ENCODE measurements at regions not wholly inside any gene's neighbourhood (a gene's known extent, or its start where the extent isn't known, plus 50 kb on each side); places are given as distances from the start of the nearest gene placed in this dataset.

- Histone ChIP-seq H3K9ac (ENCODE audit: low read depth in 1 of 2, low read length in 2 of 2) (no peak overlapping the region), H3K9me3 (ENCODE audit: control insufficient read depth in 1 of 2, low read length in 2 of 2) (peaks cover 0 to 4% of the 10 kb centered on the region in 2 donors), H3K36me3 (ENCODE audit: control insufficient read depth in 1 of 2, insufficient read depth in 2 of 2, low read length in 2 of 2) (no peaks in the 10 kb centered on the region), H3K27me3 (ENCODE audit: control insufficient read depth in 1 of 2, insufficient read depth in 2 of 2, low read length in 2 of 2) (no peaks in the 10 kb centered on the region), H3K4me1 (ENCODE audit: control insufficient read depth in 1 of 2, insufficient read depth in 2 of 2, low read length in 2 of 2) (no peaks in the 10 kb centered on the region), H3K27ac (ENCODE audit: low read depth, low read length) (no peak overlapping the region), H3K4me3 (ENCODE audit: low read depth in 1 of 2, low read length in 2 of 2) (no peak overlapping the region)
These were observed 247.8 kb upstream of the NCKAP5 start for GRCh38 chr2:133816037-133816436.

- no peaks in the 10 kb centered on the region for H3K27me3 ChIP-seq (ENCODE audit: control insufficient read depth in 1 of 2, insufficient read depth in 2 of 2, low read length in 2 of 2)
- H3K4me3 ChIP-seq (ENCODE audit: low read depth in 1 of 2, low read length in 2 of 2) = no peak overlapping the region
- no peak overlapping the region for H3K9ac ChIP-seq (ENCODE audit: low read depth in 1 of 2, low read length in 2 of 2)
- peaks cover 0 to 4% of the 10 kb centered on the region in 2 donors for H3K9me3 ChIP-seq (ENCODE audit: control insufficient read depth in 1 of 2, low read length in 2 of 2)
- H3K36me3 ChIP-seq (ENCODE audit: control insufficient read depth in 1 of 2, insufficient read depth in 2 of 2, low read length in 2 of 2) = no peaks in the 10 kb centered on the region
- no peak overlapping the region for H3K27ac ChIP-seq (ENCODE audit: low read depth, low read length)
- H3K4me1 ChIP-seq (ENCODE audit: control insufficient read depth in 1 of 2, insufficient read depth in 2 of 2, low read length in 2 of 2) = no peaks in the 10 kb centered on the region
These were observed 249.7 kb upstream of the NCKAP5 start for GRCh38 chr2:133817680-133818566.

DNA sequence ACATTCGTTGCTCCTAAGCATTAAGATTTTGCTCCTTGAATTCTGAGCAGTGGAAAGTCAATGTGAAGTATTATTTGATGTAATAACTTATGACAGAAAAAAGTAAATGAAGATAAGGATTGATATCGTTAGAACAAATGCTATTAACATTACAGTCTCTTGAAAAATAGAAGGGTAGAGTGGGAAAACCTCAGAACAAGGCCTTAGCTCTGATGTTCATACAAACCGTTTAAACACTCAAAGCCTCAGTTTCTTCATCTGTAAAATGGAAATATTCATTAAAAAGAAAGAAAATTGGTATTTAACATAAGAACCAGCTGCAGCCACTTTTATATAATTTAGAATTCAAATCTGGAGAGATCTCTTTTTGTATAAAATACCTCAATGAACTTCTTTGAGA, 250.4 kb upstream of the NCKAP5 start:
- Histone ChIP-seq H3K4me3 (ENCODE audit: low read depth in 1 of 2, low read length in 2 of 2) (no peak overlapping the region), H3K36me3 (ENCODE audit: control insufficient read depth in 1 of 2, insufficient read depth in 2 of 2, low read length in 2 of 2) (no peaks in the 10 kb centered on the region), H3K4me1 (ENCODE audit: control insufficient read depth in 1 of 2, insufficient read depth in 2 of 2, low read length in 2 of 2) (no peaks in the 10 kb centered on the region), H3K9ac (ENCODE audit: low read depth in 1 of 2, low read length in 2 of 2) (no peak overlapping the region), H3K27me3 (ENCODE audit: control insufficient read depth in 1 of 2, insufficient read depth in 2 of 2, low read length in 2 of 2) (no peaks in the 10 kb centered on the region), H3K27ac (ENCODE audit: low read depth, low read length) (no peak overlapping the region), H3K9me3 (ENCODE audit: control insufficient read depth in 1 of 2, low read length in 2 of 2) (no peaks in the 10 kb centered on the region)

GRCh38 chr2:133819906-133820305, 251.6 kb upstream of the NCKAP5 start:
- Histone ChIP-seq H3K36me3 (ENCODE audit: control insufficient read depth in 1 of 2, insufficient read depth in 2 of 2, low read length in 2 of 2) (no peaks in the 10 kb centered on the region), H3K9ac (ENCODE audit: low read depth in 1 of 2, low read length in 2 of 2) (no peak overlapping the region)

DNA sequence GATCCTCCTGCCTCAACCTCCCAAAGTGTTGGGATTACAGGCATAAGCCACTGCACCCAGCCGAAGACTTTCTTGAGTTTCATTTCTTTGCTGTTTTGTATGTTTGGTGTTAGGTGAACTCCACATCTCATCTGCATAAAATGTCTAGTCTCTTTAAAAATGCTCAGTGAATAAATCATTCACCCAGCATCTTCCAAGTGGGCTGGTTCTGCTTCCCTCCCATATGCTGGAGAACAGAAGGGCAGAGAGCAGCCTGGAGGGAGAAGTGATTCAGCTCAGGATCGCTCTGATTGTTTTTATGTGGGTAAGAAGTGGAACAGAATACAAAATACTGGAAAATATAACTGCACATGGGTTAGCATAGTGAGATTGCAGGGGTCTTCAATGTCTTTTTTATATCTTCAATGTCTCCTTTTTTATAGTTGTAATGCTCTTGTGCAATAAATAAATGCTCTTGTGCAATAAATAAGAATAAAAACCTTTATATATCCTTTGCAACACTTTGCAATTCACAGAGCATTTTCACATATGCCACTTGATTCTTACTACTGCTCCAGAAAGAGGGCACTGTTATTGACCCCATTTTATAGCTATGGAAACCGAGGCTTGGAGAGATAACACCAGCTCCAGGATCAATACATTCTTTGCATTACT, 253.0 kb upstream of the NCKAP5 start:
- Histone ChIP-seq H3K4me3 (ENCODE audit: low read depth in 1 of 2, low read length in 2 of 2) (no peak overlapping the region), H3K9me3 (ENCODE audit: control insufficient read depth in 1 of 2, low read length in 2 of 2) (no peaks in the 10 kb centered on the region), H3K36me3 (ENCODE audit: control insufficient read depth in 1 of 2, insufficient read depth in 2 of 2, low read length in 2 of 2) (no peaks in the 10 kb centered on the region), H3K27ac (ENCODE audit: low read depth, low read length) (no peak overlapping the region), H3K27me3 (ENCODE audit: control insufficient read depth in 1 of 2, insufficient read depth in 2 of 2, low read length in 2 of 2) (no peaks in the 10 kb centered on the region), H3K9ac (ENCODE audit: low read depth in 1 of 2, low read length in 2 of 2) (no peak overlapping the region), H3K4me1 (ENCODE audit: control insufficient read depth in 1 of 2, insufficient read depth in 2 of 2, low read length in 2 of 2) (no peaks in the 10 kb centered on the region)

More at GRCh38 chr2:133819906-133820305, 251.6 kb upstream of the NCKAP5 start:
- H3K4me3 ChIP-seq (ENCODE audit: low read depth in 1 of 2, low read length in 2 of 2) = no peak overlapping the region
- H3K9me3 ChIP-seq (ENCODE audit: control insufficient read depth in 1 of 2, low read length in 2 of 2) = no peaks in the 10 kb centered on the region
- H3K27me3 ChIP-seq (ENCODE audit: control insufficient read depth in 1 of 2, insufficient read depth in 2 of 2, low read length in 2 of 2) = no peaks in the 10 kb centered on the region
- no peak overlapping the region for H3K27ac ChIP-seq (ENCODE audit: low read depth, low read length)
- no peaks in the 10 kb centered on the region for H3K4me1 ChIP-seq (ENCODE audit: control insufficient read depth in 1 of 2, insufficient read depth in 2 of 2, low read length in 2 of 2)

GRCh38 chr2:133822517-133823225, 254.4 kb upstream of the NCKAP5 start:
- Histone ChIP-seq H3K9ac (ENCODE audit: low read depth in 1 of 2, low read length in 2 of 2) (no peak overlapping the region), H3K36me3 (ENCODE audit: control insufficient read depth in 1 of 2, insufficient read depth in 2 of 2, low read length in 2 of 2) (no peaks in the 10 kb centered on the region), H3K9me3 (ENCODE audit: control insufficient read depth in 1 of 2, low read length in 2 of 2) (no peaks in the 10 kb centered on the region)

GRCh38 chr2:133823226-133823550, 254.9 kb upstream of the NCKAP5 start:
- no peaks in the 10 kb centered on the region for H3K4me1 ChIP-seq (ENCODE audit: control insufficient read depth in 1 of 2, insufficient read depth in 2 of 2, low read length in 2 of 2)
- H3K9me3 ChIP-seq (ENCODE audit: control insufficient read depth in 1 of 2, low read length in 2 of 2) = no peaks in the 10 kb centered on the region
- no peaks in the 10 kb centered on the region for H3K27me3 ChIP-seq (ENCODE audit: control insufficient read depth in 1 of 2, insufficient read depth in 2 of 2, low read length in 2 of 2)
- H3K9ac ChIP-seq (ENCODE audit: low read depth in 1 of 2, low read length in 2 of 2) = no peak overlapping the region
- no peak overlapping the region for H3K27ac ChIP-seq (ENCODE audit: low read depth, low read length)
- H3K4me3 ChIP-seq (ENCODE audit: low read depth in 1 of 2, low read length in 2 of 2) = no peak overlapping the region
- no peaks in the 10 kb centered on the region for H3K36me3 ChIP-seq (ENCODE audit: control insufficient read depth in 1 of 2, insufficient read depth in 2 of 2, low read length in 2 of 2)

More at GRCh38 chr2:133822517-133823225, 254.4 kb upstream of the NCKAP5 start:
- Histone ChIP-seq H3K27me3 (ENCODE audit: control insufficient read depth in 1 of 2, insufficient read depth in 2 of 2, low read length in 2 of 2) (no peaks in the 10 kb centered on the region), H3K4me3 (ENCODE audit: low read depth in 1 of 2, low read length in 2 of 2) (no peak overlapping the region), H3K4me1 (ENCODE audit: control insufficient read depth in 1 of 2, insufficient read depth in 2 of 2, low read length in 2 of 2) (no peaks in the 10 kb centered on the region), H3K27ac (ENCODE audit: low read depth, low read length) (no peak overlapping the region)

GRCh38 chr2:133824869-133825268, 256.6 kb upstream of the NCKAP5 start:
- Histone ChIP-seq H3K9ac (ENCODE audit: low read depth in 1 of 2, low read length in 2 of 2) (no peak overlapping the region), H3K36me3 (ENCODE audit: control insufficient read depth in 1 of 2, insufficient read depth in 2 of 2, low read length in 2 of 2) (no peaks in the 10 kb centered on the region), H3K27ac (ENCODE audit: low read depth, low read length) (no peak overlapping the region), H3K4me3 (ENCODE audit: low read depth in 1 of 2, low read length in 2 of 2) (no peak overlapping the region), H3K9me3 (ENCODE audit: control insufficient read depth in 1 of 2, low read length in 2 of 2) (no peaks in the 10 kb centered on the region), H3K4me1 (ENCODE audit: control insufficient read depth in 1 of 2, insufficient read depth in 2 of 2, low read length in 2 of 2) (no peaks in the 10 kb centered on the region), H3K27me3 (ENCODE audit: control insufficient read depth in 1 of 2, insufficient read depth in 2 of 2, low read length in 2 of 2) (no peaks in the 10 kb centered on the region)

GRCh38 chr2:133825778-133826177, 257.5 kb upstream of the NCKAP5 start:
- no peaks in the 10 kb centered on the region for H3K27me3 ChIP-seq (ENCODE audit: control insufficient read depth in 1 of 2, insufficient read depth in 2 of 2, low read length in 2 of 2)
- H3K4me3 ChIP-seq (ENCODE audit: low read depth in 1 of 2, low read length in 2 of 2) = no peak overlapping the region
- H3K36me3 ChIP-seq (ENCODE audit: control insufficient read depth in 1 of 2, insufficient read depth in 2 of 2, low read length in 2 of 2) = no peaks in the 10 kb centered on the region
- H3K9ac ChIP-seq (ENCODE audit: low read depth in 1 of 2, low read length in 2 of 2) = no peak overlapping the region
- H3K9me3 ChIP-seq (ENCODE audit: control insufficient read depth in 1 of 2, low read length in 2 of 2) = no peaks in the 10 kb centered on the region
- no peak overlapping the region for H3K27ac ChIP-seq (ENCODE audit: low read depth, low read length)
- no peaks in the 10 kb centered on the region for H3K4me1 ChIP-seq (ENCODE audit: control insufficient read depth in 1 of 2, insufficient read depth in 2 of 2, low read length in 2 of 2)

GRCh38 chr2:133828913-133829312, 260.6 kb upstream of the NCKAP5 start:
- no peaks in the 10 kb centered on the region for H3K36me3 ChIP-seq (ENCODE audit: control insufficient read depth in 1 of 2, insufficient read depth in 2 of 2, low read length in 2 of 2)
- H3K27me3 ChIP-seq (ENCODE audit: control insufficient read depth in 1 of 2, insufficient read depth in 2 of 2, low read length in 2 of 2) = no peaks in the 10 kb centered on the region
- peaks cover 0 to 3% of the 10 kb centered on the region in 2 donors for H3K9me3 ChIP-seq (ENCODE audit: control insufficient read depth in 1 of 2, low read length in 2 of 2)
- no peaks in the 10 kb centered on the region for H3K4me1 ChIP-seq (ENCODE audit: control insufficient read depth in 1 of 2, insufficient read depth in 2 of 2, low read length in 2 of 2)
- no peak overlapping the region for H3K27ac ChIP-seq (ENCODE audit: low read depth, low read length)
- no peak overlapping the region for H3K4me3 ChIP-seq (ENCODE audit: low read depth in 1 of 2, low read length in 2 of 2)
- no peak overlapping the region for H3K9ac ChIP-seq (ENCODE audit: low read depth in 1 of 2, low read length in 2 of 2)

Data from duodenal mucosa (tissue), 2 donors.